ENCODE measurements at regions not wholly inside any gene's neighbourhood (a gene's known extent, or its start where the extent isn't known, plus 50 kb on each side); places are given as distances from the start of the nearest gene placed in this dataset.

DNA sequence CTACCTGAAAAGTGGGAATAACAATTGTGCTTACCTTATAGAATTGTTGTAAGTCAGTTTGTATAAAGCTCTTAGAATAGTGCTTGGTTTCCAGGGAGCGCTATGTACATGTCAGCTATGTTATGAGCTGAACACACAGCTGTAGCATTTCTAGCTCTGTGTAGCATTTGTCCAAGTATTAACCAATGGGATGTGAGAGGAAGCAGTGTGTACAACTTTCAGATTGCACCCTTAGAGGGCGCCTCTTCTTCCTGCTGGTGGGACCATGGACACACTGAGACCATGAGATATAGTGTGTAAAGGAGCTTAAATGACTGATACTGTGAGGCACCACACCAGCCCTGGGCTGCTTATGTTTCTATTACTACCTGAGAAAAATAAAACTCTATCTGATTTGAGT is 380.2 kb downstream of the LNPK start:
- POLR2A ChIA-PET, result no interaction called here
- H3K27me3 ChIP-seq (ENCODE audit: control insufficient read depth in 2 of 2, insufficient read depth in 2 of 2, low read length in 2 of 2), result no peaks in the 10 kb centered on the region
- intact Hi-C loops (cut with micrococcal nuclease), result no loop called here
- ATAC-seq (no peak), DNase-seq (no peak)
- H3K9me3 ChIP-seq (ENCODE audit: control insufficient read depth in 2 of 3, low read length in 3 of 3), result no peaks in the 10 kb centered on the region
- peaks cover 0 to 9% (median 3%) of the 10 kb centered on the region in 11 donors for H3K9me3 Mint-ChIP-seq
- H3K27me3 Mint-ChIP-seq, result peaks cover 0 to 35% (median 22%) of the 10 kb centered on the region in 5 donors
- peaks cover 0 to 4% (median 0%) of the 10 kb centered on the region in 5 donors for H3K36me3 Mint-ChIP-seq
- no peaks in the 10 kb centered on the region for H3K36me3 ChIP-seq (ENCODE audit: control insufficient read depth in 2 of 3, insufficient read depth in 3 of 3, low read length in 3 of 3)
- H3K4me3 ChIP-seq (ENCODE audit: low read length), result no peak overlapping the region
- no peaks in the 10 kb centered on the region for H3K4me1 ChIP-seq (ENCODE audit: control insufficient read depth in 2 of 2, insufficient read depth in 2 of 2, low read length in 2 of 2)
- CTCF ChIA-PET, result no interaction called here
- no peak overlapping the region for H3K27ac Mint-ChIP-seq
- no peaks in the 10 kb centered on the region for H3K4me1 Mint-ChIP-seq
- no peak overlapping the region for H3K27ac ChIP-seq (ENCODE audit: low read depth, low read length)
- no peak overlapping the region for H3K4me3 Mint-ChIP-seq

- no peak overlapping the region for H3K27ac Mint-ChIP-seq
- DNase-seq (no peak), ATAC-seq (no peak)
- intact Hi-C loops (cut with micrococcal nuclease), result no loop called here
- H3K36me3 Mint-ChIP-seq, result peaks cover 0 to 4% (median 0%) of the 10 kb centered on the region in 5 donors
- no peak overlapping the region for H3K4me3 Mint-ChIP-seq
- peaks cover 0 to 29% (median 22%) of the 10 kb centered on the region in 5 donors for H3K27me3 Mint-ChIP-seq
- Histone ChIP-seq H3K9me3 (ENCODE audit: control insufficient read depth in 2 of 3, low read length in 3 of 3) (no peaks in the 10 kb centered on the region), H3K36me3 (ENCODE audit: control insufficient read depth in 2 of 3, insufficient read depth in 3 of 3, low read length in 3 of 3) (no peaks in the 10 kb centered on the region), H3K4me1 (ENCODE audit: control insufficient read depth in 2 of 2, insufficient read depth in 2 of 2, low read length in 2 of 2) (no peaks in the 10 kb centered on the region), H3K27me3 (ENCODE audit: control insufficient read depth in 2 of 2, insufficient read depth in 2 of 2, low read length in 2 of 2) (no peaks in the 10 kb centered on the region), H3K4me3 (ENCODE audit: low read length) (no peak overlapping the region), H3K27ac (ENCODE audit: low read depth, low read length) (no peak overlapping the region)
- no peaks in the 10 kb centered on the region for H3K4me1 Mint-ChIP-seq
- CTCF ChIA-PET, result interaction anchor here (0.9 kb wide), 1 partner anchor 58 kb away, joined by 3 read pairs; no protein-coding TSS in a partner anchor
- POLR2A ChIA-PET, result no interaction called here
- peaks cover 0 to 9% (median 3%) of the 10 kb centered on the region in 11 donors for H3K9me3 Mint-ChIP-seq
These were observed 382.0 kb downstream of the LNPK start for GRCh38 chr2:175620106-175620505.

DNA sequence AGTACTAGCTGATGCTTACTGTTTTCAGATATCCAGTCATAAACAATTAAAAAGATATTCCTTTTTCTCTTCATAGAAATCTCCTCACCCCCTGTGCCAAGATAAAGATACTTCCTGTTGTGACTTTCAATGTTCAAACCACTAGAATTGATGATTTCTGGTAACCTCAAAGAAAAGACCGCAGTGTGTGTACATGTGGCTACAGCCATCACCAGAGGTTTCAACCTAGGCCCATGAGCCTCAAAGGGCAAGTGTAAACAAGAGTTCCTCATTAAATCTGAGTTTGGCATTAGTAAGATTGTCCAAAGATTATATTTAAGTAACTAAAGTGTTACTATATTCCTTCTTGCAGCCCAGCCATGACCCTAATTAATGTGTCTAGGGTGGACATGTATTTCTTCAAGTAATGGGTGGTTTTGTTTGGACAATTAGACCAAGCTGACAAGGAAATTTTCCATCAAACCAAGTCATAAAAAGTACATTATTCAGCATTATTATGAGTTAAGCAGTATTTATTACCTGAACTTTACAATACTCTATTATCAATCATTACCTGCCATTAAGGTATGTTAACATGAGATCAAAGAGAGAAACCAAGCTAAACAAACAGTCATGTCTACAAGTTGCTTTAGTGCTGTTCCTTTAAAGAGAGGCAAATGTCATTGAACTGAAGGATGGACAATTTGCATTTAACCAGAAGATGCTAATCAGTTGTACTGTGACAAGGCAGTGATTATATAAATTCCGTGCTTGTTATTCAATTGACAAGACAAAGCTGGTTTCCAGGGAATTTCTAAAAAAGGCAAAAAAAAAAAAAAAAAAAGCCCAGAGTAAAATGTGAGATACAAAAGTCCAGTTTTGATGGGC is 382.7 kb downstream of the LNPK start:
- no peak for ATAC-seq
- Mint-ChIP-seq H3K27ac (no peak overlapping the region), H3K36me3 (peaks cover 0 to 4% (median 0%) of the 10 kb centered on the region in 5 donors), H3K9me3 (peaks cover 0 to 9% (median 3%) of the 10 kb centered on the region in 11 donors), H3K4me3 (no peak overlapping the region), H3K4me1 (no peaks in the 10 kb centered on the region), H3K27me3 (peaks cover 0 to 29% (median 22%) of the 10 kb centered on the region in 5 donors)
- intact Hi-C loops (cut with micrococcal nuclease), result no loop called here
- H3K36me3 ChIP-seq (ENCODE audit: control insufficient read depth in 2 of 3, insufficient read depth in 3 of 3, low read length in 3 of 3), result no peaks in the 10 kb centered on the region
- no peaks in the 10 kb centered on the region for H3K27me3 ChIP-seq (ENCODE audit: control insufficient read depth in 2 of 2, insufficient read depth in 2 of 2, low read length in 2 of 2)
- no peak overlapping the region for H3K27ac ChIP-seq (ENCODE audit: low read depth, low read length)
- POLR2A ChIA-PET, result no interaction called here
- DNase-seq, result no peak
- no peaks in the 10 kb centered on the region for H3K4me1 ChIP-seq (ENCODE audit: control insufficient read depth in 2 of 2, insufficient read depth in 2 of 2, low read length in 2 of 2)
- CTCF ChIA-PET, result interaction anchor here (0.9 kb wide), 1 partner anchor 59 kb away, joined by 3 read pairs; no protein-coding TSS in a partner anchor
- H3K9me3 ChIP-seq (ENCODE audit: control insufficient read depth in 2 of 3, low read length in 3 of 3), result no peaks in the 10 kb centered on the region
- no peak overlapping the region for H3K4me3 ChIP-seq (ENCODE audit: low read length)

- no peak overlapping the region for H3K27ac ChIP-seq (ENCODE audit: low read depth, low read length)
- intact Hi-C loops (cut with micrococcal nuclease), result no loop called here
- CTCF ChIA-PET, result no interaction called here
- ATAC-seq, result no peak
- H3K4me1 ChIP-seq (ENCODE audit: control insufficient read depth in 2 of 2, insufficient read depth in 2 of 2, low read length in 2 of 2), result no peaks in the 10 kb centered on the region
- H3K4me3 ChIP-seq (ENCODE audit: low read length), result no peak overlapping the region
- H3K9me3 ChIP-seq (ENCODE audit: control insufficient read depth in 2 of 3, low read length in 3 of 3), result no peaks in the 10 kb centered on the region
- H3K27me3 ChIP-seq (ENCODE audit: control insufficient read depth in 2 of 2, insufficient read depth in 2 of 2, low read length in 2 of 2), result no peaks in the 10 kb centered on the region
- H3K9me3 Mint-ChIP-seq, result peaks cover 0 to 5% (median 0%) of the 10 kb centered on the region in 11 donors
- no peak for DNase-seq
- H3K4me1 Mint-ChIP-seq, result no peaks in the 10 kb centered on the region
- H3K36me3 ChIP-seq (ENCODE audit: control insufficient read depth in 2 of 3, insufficient read depth in 3 of 3, low read length in 3 of 3), result no peaks in the 10 kb centered on the region
- H3K4me3 Mint-ChIP-seq, result no peak overlapping the region
- peaks cover 0 to 11% (median 9%) of the 10 kb centered on the region in 5 donors for H3K27me3 Mint-ChIP-seq
- H3K36me3 Mint-ChIP-seq, result no peaks in the 10 kb centered on the region
- H3K27ac Mint-ChIP-seq, result no peak overlapping the region
- POLR2A ChIA-PET, result no interaction called here
These were observed 389.8 kb downstream of the LNPK start for GRCh38 chr2:175612280-175612679.

GRCh38 chr2:175606010-175606841 is 395.8 kb downstream of the LNPK start:
- H3K4me3 ChIP-seq (ENCODE audit: low read length), result no peak overlapping the region
- peaks cover 0 to 5% (median 0%) of the 10 kb centered on the region in 11 donors for H3K9me3 Mint-ChIP-seq

DNA sequence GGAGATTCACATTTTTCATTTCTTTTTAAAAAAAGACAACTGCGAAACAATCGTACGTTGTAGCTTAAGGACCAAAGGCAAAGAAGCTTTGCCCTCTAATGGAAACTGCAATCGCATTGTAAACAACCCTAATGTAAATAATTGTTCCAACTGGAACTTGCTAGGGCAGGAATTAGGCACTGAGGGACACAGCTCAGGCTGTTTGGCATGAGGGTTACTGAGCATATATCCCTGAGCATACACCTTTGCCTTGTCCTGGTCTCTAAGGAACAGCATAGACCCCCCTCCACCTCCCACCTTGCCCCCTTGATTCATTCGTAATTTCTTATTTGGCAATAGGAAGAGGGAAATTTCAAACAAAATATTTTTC is 396.4 kb downstream of the LNPK start:
- H3K36me3 Mint-ChIP-seq, result no peaks in the 10 kb centered on the region
- Histone ChIP-seq H3K27ac (ENCODE audit: low read depth, low read length) (no peak overlapping the region), H3K36me3 (ENCODE audit: control insufficient read depth in 2 of 3, insufficient read depth in 3 of 3, low read length in 3 of 3) (no peaks in the 10 kb centered on the region), H3K27me3 (ENCODE audit: control insufficient read depth in 2 of 2, insufficient read depth in 2 of 2, low read length in 2 of 2) (no peaks in the 10 kb centered on the region), H3K4me1 (ENCODE audit: control insufficient read depth in 2 of 2, insufficient read depth in 2 of 2, low read length in 2 of 2) (no peaks in the 10 kb centered on the region), H3K9me3 (ENCODE audit: control insufficient read depth in 2 of 3, low read length in 3 of 3) (no peaks in the 10 kb centered on the region), H3K4me3 (ENCODE audit: low read length) (no peak overlapping the region)
- no peak overlapping the region for H3K4me3 Mint-ChIP-seq
- DNase-seq, result no peak
- intact Hi-C loops (cut with micrococcal nuclease), result no loop called here
- ChIA-PET CTCF (no interaction called here), POLR2A (no interaction called here)
- H3K4me1 Mint-ChIP-seq, result no peaks in the 10 kb centered on the region
- no peak overlapping the region for H3K27ac Mint-ChIP-seq
- peaks cover 0 to 14% (median 9%) of the 10 kb centered on the region in 5 donors for H3K27me3 Mint-ChIP-seq
- ATAC-seq, result no peak
- H3K9me3 Mint-ChIP-seq, result peaks cover 0 to 5% (median 0%) of the 10 kb centered on the region in 11 donors

More at GRCh38 chr2:175606010-175606841, 395.8 kb downstream of the LNPK start:
- H3K4me1 ChIP-seq (ENCODE audit: control insufficient read depth in 2 of 2, insufficient read depth in 2 of 2, low read length in 2 of 2), result no peaks in the 10 kb centered on the region
- ChIA-PET POLR2A (no interaction called here), CTCF (no interaction called here)
- H3K36me3 ChIP-seq (ENCODE audit: control insufficient read depth in 2 of 3, insufficient read depth in 3 of 3, low read length in 3 of 3), result no peaks in the 10 kb centered on the region
- no peaks in the 10 kb centered on the region for H3K4me1 Mint-ChIP-seq
- no peak overlapping the region for H3K27ac ChIP-seq (ENCODE audit: low read depth, low read length)
- no peaks in the 10 kb centered on the region for H3K27me3 ChIP-seq (ENCODE audit: control insufficient read depth in 2 of 2, insufficient read depth in 2 of 2, low read length in 2 of 2)
- no peaks in the 10 kb centered on the region for H3K9me3 ChIP-seq (ENCODE audit: control insufficient read depth in 2 of 3, low read length in 3 of 3)
- H3K27me3 Mint-ChIP-seq, result peaks cover 0 to 14% (median 9%) of the 10 kb centered on the region in 5 donors
- no peak for ATAC-seq
- H3K36me3 Mint-ChIP-seq, result no peaks in the 10 kb centered on the region
- H3K4me3 Mint-ChIP-seq, result no peak overlapping the region
- no peak for DNase-seq
- intact Hi-C loops (cut with micrococcal nuclease), result no loop called here
- no peak overlapping the region for H3K27ac Mint-ChIP-seq

All from naive thymus-derived CD4-positive, alpha-beta T cell (primary cell).